OCI-LY7 (cell line): ENCODE measurements at regions not wholly inside any gene's neighbourhood (a gene's known extent, or its start where the extent isn't known, plus 50 kb on each side); places are given as distances from the start of the nearest gene placed in this dataset.

Experiments used
- BruUV-seq: library from RNA; stranded (reverse); fragments of 400-500 nt; replicated peaks from 2 replicates; lab custom pipeline; 2021; lab: Mats Ljungman, UMichigan
- CTCF ChIA-PET: fragments of 300-600 bp; sonication (Branson Sonifier 250); formaldehyde crosslinking; loops from one replicate; lab custom pipeline; 2022; ENCODE audit warnings: antibody characterized with exemption; ENCODE audit not compliant: unreplicated experiment; lab: Charles Lee
- POLR2A ChIA-PET: fragments of 300-600 bp; sonication (Branson Sonifier 250); formaldehyde crosslinking; loops from one replicate; lab custom pipeline; 2022; ENCODE audit warnings: antibody characterized with exemption; lab: Charles Lee
- DNase-seq: peaks from one replicate; pipeline ENCODE4 v3.0.0-alpha.2; 2015; ENCODE audit warnings: low spot score
- H2AFZ ChIP-seq: fragments of 200-600 bp; sonication (generic), shearing (Covaris generic); 2 replicates; pipeline ENCODE4 v1.6.1; 2014; ENCODE audit warnings: mild to moderate bottlenecking, antibody characterized with exemption, low read length, moderate library complexity
- H3K27ac ChIP-seq: fragments of 200-600 bp; sonication (generic); 2 replicates; pipeline ENCODE4 v1.5.1; 2014; ENCODE audit warnings: mixed run types, low read depth, mild to moderate bottlenecking, moderate library complexity, low read length, inconsistent platforms; ENCODE audit not compliant: poor library complexity, severe bottlenecking
- H3K36me3 ChIP-seq: fragments of 200-600 bp; sonication (generic); 2 replicates; pipeline ENCODE4 v1.6.1; 2014; ENCODE audit warnings: mild to moderate bottlenecking, antibody characterized with exemption, low read length, moderate library complexity, mixed read lengths; ENCODE audit not compliant: insufficient read depth
- H3K4me1 ChIP-seq: fragments of 200-600 bp; sonication (generic); 2 replicates; pipeline ENCODE4 v1.5.1; 2014; ENCODE audit warnings: mild to moderate bottlenecking, low read length; ENCODE audit not compliant: insufficient read depth, poor library complexity, severe bottlenecking
- H3K4me2 ChIP-seq: fragments of 200-600 bp; sonication (generic); 2 replicates; pipeline ENCODE4 v1.6.1; 2014; ENCODE audit warnings: mild to moderate bottlenecking, low read length
- H3K4me3 ChIP-seq: fragments of 200-600 bp; sonication (generic); 2 replicates; pipeline ENCODE4 v1.5.1; 2014; ENCODE audit warnings: mild to moderate bottlenecking, low read depth, low read length; ENCODE audit not compliant: poor library complexity, severe bottlenecking
- H3K79me2 ChIP-seq: fragments of 200-600 bp; sonication (generic); 2 replicates; pipeline ENCODE4 v1.6.1; 2016; ENCODE audit warnings: low read depth, mild to moderate bottlenecking, low read length, moderate library complexity, mixed read lengths; ENCODE audit not compliant: insufficient read depth
- H3K9me2 ChIP-seq: fragments of 200-600 bp; sonication (generic); 2 replicates; pipeline ENCODE4 v1.6.1; 2016; ENCODE audit warnings: mild to moderate bottlenecking, low read length, mixed read lengths; ENCODE audit not compliant: insufficient read depth
- H3K9me3 ChIP-seq: fragments of 200-600 bp; sonication (generic); 2 replicates; pipeline ENCODE4 v1.6.1; 2014; ENCODE audit warnings: mild to moderate bottlenecking, mixed run types, low read length, mixed read lengths
- H4K20me1 ChIP-seq: fragments of 200-600 bp; sonication (generic); 2 replicates; pipeline ENCODE4 v1.6.1; 2014; ENCODE audit warnings: mild to moderate bottlenecking, antibody characterized with exemption, low read length, moderate library complexity, mixed read lengths; ENCODE audit not compliant: insufficient read depth
- EZH2phosphoT487 ChIP-seq: fragments of 200-600 bp; sonication (generic); IDR thresholded peaks from 2 replicates; pipeline ENCODE4 v1.6.1; 2018; ENCODE audit warnings: low read depth, borderline replicate concordance, mild to moderate bottlenecking, mixed run types, antibody characterized with exemption, low read length, moderate library complexity, mixed read lengths
- intact Hi-C: fragments of 100-400 bp; cut with micrococcal nuclease; formaldehyde crosslinking; loops from one replicate; pipeline ENCODE4 v1.10.0; 2022; ENCODE audit not compliant: unreplicated experiment
- TF ChIP-seq, protein P1 (sequence below): fragments of 200-600 bp; sonication (generic); conservative IDR thresholded peaks from 2 replicates; pipeline ENCODE4 v1.5.1; 2014; ENCODE audit warnings: mild to moderate bottlenecking, antibody characterized with exemption, low read length, moderate library complexity, mixed read lengths

DNA sequence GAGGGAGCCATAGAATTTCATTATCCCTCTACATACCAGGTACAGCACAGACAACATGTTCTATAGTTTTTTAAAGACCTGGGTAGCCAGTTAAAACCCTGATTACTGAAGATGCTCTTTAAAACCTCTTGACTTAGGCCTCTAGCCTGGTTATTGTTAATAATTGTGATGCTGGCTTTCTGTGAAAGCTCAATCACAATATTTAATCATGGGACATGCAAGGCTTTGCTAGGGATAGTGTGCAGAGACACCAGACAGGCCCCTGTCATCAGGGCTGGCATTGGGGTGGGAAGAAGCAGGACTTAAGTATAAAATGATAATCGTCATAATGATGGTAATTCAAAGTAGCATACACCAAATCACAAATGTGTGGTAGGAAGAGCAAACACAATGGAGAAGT is 274.4 kb downstream of the PTBP2 start:
- intact Hi-C loops, result no loop called here
- CTCF ChIA-PET, result no interaction called here

DNA sequence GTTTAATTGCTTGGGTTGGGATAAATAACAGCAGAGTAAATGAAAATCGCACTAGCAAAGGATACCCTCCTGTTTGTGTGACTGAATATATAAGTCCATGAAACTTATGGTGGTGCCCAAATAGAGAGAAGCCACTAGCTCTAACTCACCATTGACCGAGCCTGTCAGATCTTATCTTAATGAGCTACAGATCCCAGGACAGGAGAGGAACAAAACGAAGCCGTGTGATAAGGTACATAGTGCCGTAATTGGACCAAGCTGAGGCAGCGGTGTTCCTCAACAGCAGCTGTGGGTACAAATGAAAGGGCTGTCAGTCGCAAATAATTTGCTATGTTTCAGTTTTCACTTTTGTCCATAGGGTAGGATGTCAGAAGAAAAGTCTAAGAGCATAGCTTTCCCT is 276.1 kb downstream of the PTBP2 start:
- Histone ChIP-seq H3K27ac (no peak overlapping the region), H3K9me2 (no peaks in the 10 kb centered on the region), H3K4me1 (no peaks in the 10 kb centered on the region), H3K4me2 (no peak overlapping the region), H3K79me2 (no peaks in the 10 kb centered on the region), H3K9me3 (no peaks in the 10 kb centered on the region), H3K36me3 (no peaks in the 10 kb centered on the region), H4K20me1 (no peaks in the 10 kb centered on the region), H3K4me3 (no peak overlapping the region), H2AFZ (no peak overlapping the region)
- no peak for DNase-seq
- TF ChIP-seq, protein P1, sequence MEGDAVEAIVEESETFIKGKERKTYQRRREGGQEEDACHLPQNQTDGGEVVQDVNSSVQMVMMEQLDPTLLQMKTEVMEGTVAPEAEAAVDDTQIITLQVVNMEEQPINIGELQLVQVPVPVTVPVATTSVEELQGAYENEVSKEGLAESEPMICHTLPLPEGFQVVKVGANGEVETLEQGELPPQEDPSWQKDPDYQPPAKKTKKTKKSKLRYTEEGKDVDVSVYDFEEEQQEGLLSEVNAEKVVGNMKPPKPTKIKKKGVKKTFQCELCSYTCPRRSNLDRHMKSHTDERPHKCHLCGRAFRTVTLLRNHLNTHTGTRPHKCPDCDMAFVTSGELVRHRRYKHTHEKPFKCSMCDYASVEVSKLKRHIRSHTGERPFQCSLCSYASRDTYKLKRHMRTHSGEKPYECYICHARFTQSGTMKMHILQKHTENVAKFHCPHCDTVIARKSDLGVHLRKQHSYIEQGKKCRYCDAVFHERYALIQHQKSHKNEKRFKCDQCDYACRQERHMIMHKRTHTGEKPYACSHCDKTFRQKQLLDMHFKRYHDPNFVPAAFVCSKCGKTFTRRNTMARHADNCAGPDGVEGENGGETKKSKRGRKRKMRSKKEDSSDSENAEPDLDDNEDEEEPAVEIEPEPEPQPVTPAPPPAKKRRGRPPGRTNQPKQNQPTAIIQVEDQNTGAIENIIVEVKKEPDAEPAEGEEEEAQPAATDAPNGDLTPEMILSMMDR, result no peak
- TF ChIP-seq EZH2phosphoT487, result no peak
- no TSS peak for BruUV-seq
- ChIA-PET POLR2A (no interaction called here), CTCF (interaction anchor here (0.7 kb wide), 1 partner anchor 34 kb away, joined by 3 read pairs; no protein-coding TSS in a partner anchor)
- intact Hi-C loops, result no loop called here

More for the DNA sequence above, 274.4 kb downstream of the PTBP2 start:
- BruUV-seq, result no TSS peak
- no peak overlapping the region for H2AFZ ChIP-seq
- no peaks in the 10 kb centered on the region for H3K79me2 ChIP-seq
- DNase-seq, result no peak
- no peaks in the 10 kb centered on the region for H3K4me1 ChIP-seq
- no peak overlapping the region for H3K27ac ChIP-seq
- TF ChIP-seq, protein P1, result no peak
- no peak for TF ChIP-seq EZH2phosphoT487
- H4K20me1 ChIP-seq, result no peaks in the 10 kb centered on the region
- H3K9me2 ChIP-seq, result no peaks in the 10 kb centered on the region
- H3K4me3 ChIP-seq, result no peak overlapping the region
- no peak overlapping the region for H3K4me2 ChIP-seq
- POLR2A ChIA-PET, result no interaction called here
- H3K9me3 ChIP-seq, result no peaks in the 10 kb centered on the region
- no peaks in the 10 kb centered on the region for H3K36me3 ChIP-seq

DNA sequence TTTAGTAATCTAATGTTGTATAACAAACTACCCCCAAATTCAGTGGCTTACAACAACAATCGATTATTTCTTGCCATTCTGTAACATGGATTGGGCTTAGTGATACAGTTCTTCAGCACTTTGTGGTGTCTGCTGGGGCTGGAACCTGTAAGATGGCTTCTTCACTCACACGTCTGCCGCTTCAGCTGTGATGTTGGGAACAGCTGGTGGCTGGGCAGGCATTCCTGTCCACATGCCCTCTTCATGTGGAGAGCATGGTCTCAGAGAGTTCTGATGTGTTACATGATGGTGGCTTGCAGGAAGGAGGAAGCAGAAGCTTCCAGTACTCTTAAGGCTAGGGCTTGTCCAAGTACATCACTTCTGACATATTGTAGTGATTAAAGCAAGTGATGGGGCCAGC is 276.9 kb downstream of the PTBP2 start:
- H3K36me3 ChIP-seq, result no peaks in the 10 kb centered on the region
- no peaks in the 10 kb centered on the region for H3K79me2 ChIP-seq
- intact Hi-C loops, result no loop called here
- H3K4me3 ChIP-seq, result no peak overlapping the region
- no peak overlapping the region for H2AFZ ChIP-seq
- H3K9me3 ChIP-seq, result no peaks in the 10 kb centered on the region
- TF ChIP-seq EZH2phosphoT487, result no peak
- TF ChIP-seq, protein P1, result no peak
- no peaks in the 10 kb centered on the region for H3K9me2 ChIP-seq
- CTCF ChIA-PET, result no interaction called here
- H3K27ac ChIP-seq, result no peak overlapping the region
- BruUV-seq, result no TSS peak
- no peaks in the 10 kb centered on the region for H4K20me1 ChIP-seq
- H3K4me2 ChIP-seq, result no peak overlapping the region
- POLR2A ChIA-PET, result no interaction called here
- H3K4me1 ChIP-seq, result no peaks in the 10 kb centered on the region
- no peak for DNase-seq
